Fibroblast of skin of scalp (primary cell): ENCODE measurements at regions not wholly inside any gene's neighbourhood (a gene's known extent, or its start where the extent isn't known, plus 50 kb on each side); places are given as distances from the start of the nearest gene placed in this dataset.

ENCODE experiments used
- DNase-seq: peaks from one replicate; pipeline ENCODE4 v3.0.0-alpha.2; 2013

GRCh38 chr3:29064085-29064484 lies 216.8 kb upstream of the RBMS3 start:
- peak; percentile 61 for DNase-seq

GRCh38 chr3:29065211-29065785 lies 215.6 kb upstream of the RBMS3 start:
- peak; percentile 97 for DNase-seq

GRCh38 chr3:29067007-29067406 lies 213.9 kb upstream of the RBMS3 start:
- DNase-seq, result peak; percentile 27

- no peak for DNase-seq
Measured at GRCh38 chr3:29070959-29071634, 209.8 kb upstream of the RBMS3 start.

- DNase-seq, result peak; percentile 67
Measured at GRCh38 chr3:29072611-29073010, 208.3 kb upstream of the RBMS3 start.

GRCh38 chr3:29077356-29077755 lies 203.5 kb upstream of the RBMS3 start:
- no peak for DNase-seq

GRCh38 chr3:29079358-29079757 lies 201.5 kb upstream of the RBMS3 start:
- no peak for DNase-seq

- DNase-seq, result no peak
Measured at GRCh38 chr3:29080967-29081366, 199.9 kb upstream of the RBMS3 start.

- DNase-seq, result no peak
Measured at GRCh38 chr3:29083081-29083480, 197.8 kb upstream of the RBMS3 start.

GRCh38 chr3:29083676-29084075 lies 197.2 kb upstream of the RBMS3 start:
- DNase-seq, result peak; percentile 18

GRCh38 chr3:29088579-29088978 lies 192.3 kb upstream of the RBMS3 start:
- DNase-seq, result no peak

- no peak for DNase-seq
Measured at GRCh38 chr3:29090912-29091597, 189.8 kb upstream of the RBMS3 start.

- no peak for DNase-seq
Measured at GRCh38 chr3:29091599-29092189, 189.2 kb upstream of the RBMS3 start.

- no peak for DNase-seq
Measured at GRCh38 chr3:29092348-29092747, 188.5 kb upstream of the RBMS3 start.

GRCh38 chr3:29099296-29099695 lies 181.6 kb upstream of the RBMS3 start:
- no peak for DNase-seq

- DNase-seq, result no peak
Measured at GRCh38 chr3:29099775-29100174, 181.1 kb upstream of the RBMS3 start.

GRCh38 chr3:29100292-29100691 lies 180.6 kb upstream of the RBMS3 start:
- DNase-seq, result peak; percentile 27

GRCh38 chr3:29128001-29128400 lies 152.9 kb upstream of the RBMS3 start:
- no peak for DNase-seq

- DNase-seq, result no peak
Measured at GRCh38 chr3:29137601-29138000, 143.3 kb upstream of the RBMS3 start.

- DNase-seq, result no peak
Measured at GRCh38 chr3:29138171-29138570, 142.7 kb upstream of the RBMS3 start.

- DNase-seq, result peak; percentile 32
Measured at GRCh38 chr3:29140666-29141065, 140.2 kb upstream of the RBMS3 start.

GRCh38 chr3:29141197-29141917 lies 139.5 kb upstream of the RBMS3 start:
- peak; percentile 33 for DNase-seq

- DNase-seq, result peak; percentile 13
Measured at GRCh38 chr3:29141918-29142275, 139.0 kb upstream of the RBMS3 start.
